SU-DHL-6 (cell line): ENCODE measurements at regions not wholly inside any gene's neighbourhood (a gene's known extent, or its start where the extent isn't known, plus 50 kb on each side); places are given as distances from the start of the nearest gene placed in this dataset.

ENCODE experiments used
- CTCF ChIP-seq: fragments of 200-600 bp; sonication (generic); IDR thresholded peaks from one replicate; pipeline ENCODE4 v1.5.1; 2017; ENCODE audit warnings: antibody characterized with exemption, mild to moderate bottlenecking, low read length, moderate library complexity; ENCODE audit not compliant: insufficient read depth, poor library complexity, severe bottlenecking
- EZH2phosphoT487 ChIP-seq: fragments of 200-600 bp; sonication (generic), shearing (Covaris generic); conservative IDR thresholded peaks from 2 replicates; pipeline ENCODE4 v1.6.1; 2018; ENCODE audit warnings: mild to moderate bottlenecking, antibody characterized with exemption, low read length, moderate library complexity, mixed read lengths

GRCh38 chr5:119949426-119949999, 320.2 kb downstream of the FAM170A start:
- TF ChIP-seq CTCF (no peak), EZH2phosphoT487 (no peak)
